Stimulated activated naive B cell treated with anti-CD40 and anti-IgM and Interleukin-4, amounts not matched to agents 10 μg/mL and 1 μg/mL and 100 μg/mL, for 72 hours (primary cell): ENCODE measurements at regions not wholly inside any gene's neighbourhood (a gene's known extent, or its start where the extent isn't known, plus 50 kb on each side); places are given as distances from the start of the nearest gene placed in this dataset.

Source experiments
- ATAC-seq, 2 donors: fragments of 150-1000 bp; cut with Tn5 transposase; replicated peaks; 2 replicates each; pipeline ENCODE4 v1.10.0; 2021; ENCODE audit warnings: moderate library complexity in 1 of 2
- DNase-seq: peaks from one replicate; pipeline ENCODE4 v3.0.0; 2021
- H3K27ac Mint-ChIP-seq: one replicate; pipeline ENCODE4 v1.8.0; 2022; ENCODE audit warnings: mild to moderate bottlenecking, mixed read lengths
- H3K27me3 Mint-ChIP-seq, 2 donors: one replicate each; pipeline ENCODE4 v1.8.0; 2022; ENCODE audit warnings: mixed read lengths in 2 of 2
- H3K36me3 Mint-ChIP-seq, 2 donors: one replicate each; pipeline ENCODE4 v1.8.0; 2022; ENCODE audit warnings: mixed read lengths in 2 of 2, mild to moderate bottlenecking in 1 of 2
- H3K4me1 Mint-ChIP-seq, 2 donors: one replicate each; pipeline ENCODE4 v1.8.0; 2022; ENCODE audit warnings: mixed read lengths in 2 of 2, mild to moderate bottlenecking in 1 of 2
- H3K4me3 Mint-ChIP-seq, 2 donors: one replicate each; pipeline ENCODE4 v1.8.0; 2022; ENCODE audit warnings: mild to moderate bottlenecking in 2 of 2, mixed read lengths in 2 of 2, moderate library complexity in 1 of 2
- H3K9me3 Mint-ChIP-seq, 2 donors: one replicate each; pipeline ENCODE4 v1.8.0; 2022; ENCODE audit warnings: mixed read lengths in 2 of 2, mild to moderate bottlenecking in 1 of 2

DNA sequence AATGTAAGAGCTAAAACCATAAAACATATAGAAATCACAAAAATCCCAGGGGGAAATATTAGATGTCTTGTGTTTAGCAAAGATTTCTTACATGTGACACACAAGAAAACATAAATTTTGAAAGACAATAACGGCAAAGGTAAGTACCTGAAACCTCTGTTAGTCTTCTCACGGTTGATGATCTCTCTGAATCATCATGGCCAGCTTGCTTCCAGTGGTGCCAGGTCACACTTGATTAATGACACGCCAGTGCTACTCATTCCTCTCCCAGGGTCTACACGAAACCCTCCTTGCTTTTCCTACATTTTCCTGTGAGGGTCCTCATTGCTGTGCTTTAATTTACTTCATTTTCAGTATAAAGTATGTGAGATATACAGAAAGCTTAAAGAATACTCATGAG is 114.4 kb upstream of the PARP11 start:
- peak overlapping the region in 1 of 2 donors; percentile 33 for H3K4me3 Mint-ChIP-seq
- peaks cover 17 to 34% of the 10 kb centered on the region in 2 donors for H3K4me1 Mint-ChIP-seq
- H3K27me3 Mint-ChIP-seq, result peaks cover 0 to 5% of the 10 kb centered on the region in 2 donors
- no peak for ATAC-seq
- no peak for DNase-seq
- H3K27ac Mint-ChIP-seq, result no peak overlapping the region
- H3K9me3 Mint-ChIP-seq, result no peaks in the 10 kb centered on the region
- H3K36me3 Mint-ChIP-seq, result peaks cover 0 to 2% of the 10 kb centered on the region in 2 donors

DNA sequence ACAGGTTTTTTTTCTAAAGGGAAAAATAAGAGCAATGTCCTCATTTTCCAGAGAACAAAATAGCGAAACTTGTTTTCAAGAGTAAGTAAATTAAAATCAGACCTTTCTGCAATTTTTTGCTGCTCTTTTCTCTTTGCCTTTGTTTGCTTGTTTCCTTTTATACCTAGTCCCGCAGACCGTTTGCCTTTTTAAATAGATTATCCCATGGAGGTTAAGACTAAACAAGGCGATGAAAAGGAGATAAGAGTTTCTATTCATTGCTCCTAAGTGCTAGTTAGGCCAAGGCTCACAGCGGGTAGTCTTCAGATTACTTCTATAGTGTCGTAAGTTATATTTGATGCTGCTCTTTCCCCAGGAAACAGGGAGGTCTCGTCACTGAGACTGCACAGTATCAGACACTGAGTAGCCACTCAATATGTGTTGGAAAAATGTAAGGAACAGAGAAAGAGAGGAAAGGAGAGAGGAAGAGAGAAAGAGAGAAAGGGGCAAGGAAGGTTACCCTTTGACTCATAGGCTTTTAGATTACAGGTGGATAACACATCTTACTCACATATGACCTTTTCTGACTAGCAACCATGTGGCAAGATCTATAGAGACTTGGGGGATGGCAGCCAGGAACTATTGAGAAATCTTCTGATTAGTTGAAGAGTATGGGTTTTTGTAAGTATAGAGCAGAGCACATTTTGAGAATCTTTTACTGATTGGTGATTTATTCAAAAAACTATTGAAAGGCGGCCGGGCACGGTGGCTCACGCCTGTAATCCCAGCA is 107.5 kb upstream of the PARP11 start:
- Mint-ChIP-seq H3K4me1 (peaks cover 18 to 28% of the 10 kb centered on the region in 2 donors), H3K36me3 (peaks cover 2 to 7% of the 10 kb centered on the region in 2 donors), H3K4me3 (no peak overlapping the region), H3K27me3 (peaks cover 0 to 8% of the 10 kb centered on the region in 2 donors), H3K27ac (no peak overlapping the region), H3K9me3 (peaks cover 0 to 2% of the 10 kb centered on the region in 2 donors)
- no peak for DNase-seq
- ATAC-seq, result peak in 1 of 2 donors; percentile 24

DNA sequence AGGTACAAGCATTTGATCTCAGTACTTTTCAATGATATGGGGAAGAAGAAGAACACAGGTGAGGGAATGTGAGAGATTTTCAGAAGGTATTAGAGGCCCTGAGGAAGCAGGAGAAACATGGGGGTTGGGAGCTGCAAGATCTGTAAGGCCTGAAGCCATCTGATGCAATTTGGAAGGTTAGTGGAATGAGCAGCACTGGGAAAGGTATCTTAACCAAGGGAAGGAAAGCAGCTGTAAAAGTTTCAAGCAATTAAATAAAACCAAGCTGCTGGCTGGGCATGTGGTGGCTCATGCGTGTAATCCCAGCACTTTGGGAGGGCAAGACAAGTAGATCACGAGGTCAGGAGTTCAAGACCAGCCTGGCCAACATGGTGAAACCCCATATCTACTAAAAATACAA is 104.4 kb upstream of the PARP11 start:
- Mint-ChIP-seq H3K36me3 (peaks cover 2 to 5% of the 10 kb centered on the region in 2 donors), H3K27me3 (peaks cover 0 to 8% of the 10 kb centered on the region in 2 donors), H3K4me1 (peaks cover 39 to 59% of the 10 kb centered on the region in 2 donors), H3K27ac (no peak overlapping the region), H3K9me3 (peaks cover 0 to 2% of the 10 kb centered on the region in 2 donors), H3K4me3 (no peak overlapping the region)
- no peak for DNase-seq
- ATAC-seq, result no peak

DNA sequence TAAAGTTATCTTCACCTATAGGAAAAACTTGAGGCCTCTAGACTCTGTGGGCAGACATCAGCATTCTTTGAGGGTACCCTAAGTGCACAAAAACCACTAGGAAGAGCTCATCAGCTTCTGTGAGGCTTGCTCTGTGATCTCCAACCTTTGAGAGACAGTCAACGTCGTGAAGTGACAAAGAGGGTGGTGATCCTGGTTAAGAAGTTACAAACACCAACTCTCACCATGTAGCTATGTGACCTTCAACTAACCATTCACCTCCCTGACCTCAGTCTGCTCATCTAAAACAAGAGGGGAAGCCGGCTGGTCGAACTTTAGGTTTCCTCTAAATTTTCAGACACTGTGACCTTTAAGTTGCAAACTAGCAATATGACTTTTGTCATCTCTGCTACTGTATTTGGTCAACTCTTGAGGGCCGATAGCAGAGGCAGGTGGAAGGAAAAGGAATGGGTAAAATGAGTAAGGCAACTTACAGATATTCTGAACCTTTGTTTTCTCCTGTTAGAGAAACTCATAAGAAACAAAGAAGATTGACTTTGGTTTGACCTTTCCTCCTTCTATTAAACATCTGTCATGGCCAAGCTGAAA is 103.2 kb upstream of the PARP11 start:
- ATAC-seq (peak; percentile 62 to 77), DNase-seq (peak; percentile 35)
- Mint-ChIP-seq H3K27ac (peak overlapping the region; percentile 56), H3K4me1 (peaks cover 43 to 65% of the 10 kb centered on the region in 2 donors), H3K27me3 (peaks cover 0 to 8% of the 10 kb centered on the region in 2 donors), H3K36me3 (no peaks in the 10 kb centered on the region), H3K9me3 (peaks cover 3 to 4% of the 10 kb centered on the region in 2 donors), H3K4me3 (no peak overlapping the region)

DNA sequence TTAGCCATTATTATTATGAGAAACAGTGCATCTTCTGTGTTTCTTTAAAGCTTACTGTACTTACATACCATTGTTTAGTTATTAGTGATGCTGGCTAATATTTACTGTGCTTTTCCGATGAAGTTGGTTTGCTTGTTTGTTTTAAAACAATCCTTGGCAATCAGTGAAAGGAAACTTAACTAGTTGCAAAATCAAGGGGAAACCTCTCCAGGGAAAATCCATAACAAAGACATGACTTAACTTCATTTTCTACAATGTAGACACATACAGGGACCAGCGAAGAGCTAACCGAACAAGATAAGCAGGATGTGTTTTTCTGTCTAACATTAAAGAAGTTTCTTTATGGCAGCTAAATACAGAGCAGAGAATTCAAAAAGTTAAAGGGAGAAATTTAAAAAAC is 102.5 kb upstream of the PARP11 start:
- no peak overlapping the region for H3K27ac Mint-ChIP-seq

DNA sequence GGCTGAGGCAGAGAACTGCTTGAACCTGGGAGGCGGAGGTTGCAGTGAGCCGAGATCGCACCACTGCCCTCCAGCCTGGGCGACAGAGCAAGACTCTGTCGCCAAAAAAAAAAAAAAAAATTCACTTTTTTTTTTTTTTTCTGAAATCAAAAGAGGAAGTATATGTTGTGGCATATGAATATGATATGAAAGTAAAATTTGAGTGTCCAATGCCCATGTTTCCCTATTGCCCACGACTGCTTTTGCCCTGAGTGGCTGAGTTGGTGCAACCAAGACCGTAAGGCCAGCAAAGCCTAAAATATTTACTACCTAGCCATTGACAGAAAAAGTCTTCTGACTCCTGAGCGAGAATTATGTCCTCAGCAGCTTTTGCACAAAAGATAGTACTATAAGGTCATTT is 101.7 kb upstream of the PARP11 start:
- peak overlapping the region in 1 of 2 donors; percentile 48 for H3K4me3 Mint-ChIP-seq
- peaks cover 3 to 4% of the 10 kb centered on the region in 2 donors for H3K9me3 Mint-ChIP-seq
- H3K36me3 Mint-ChIP-seq, result no peaks in the 10 kb centered on the region
- H3K27me3 Mint-ChIP-seq, result peaks cover 0 to 4% of the 10 kb centered on the region in 2 donors
- peaks cover 41 to 58% of the 10 kb centered on the region in 2 donors for H3K4me1 Mint-ChIP-seq
- H3K27ac Mint-ChIP-seq, result peak overlapping the region; percentile 74
- DNase-seq (peak; percentile 19), ATAC-seq (peak; percentile 59 to 64)

More for the DNA sequence above, 102.5 kb upstream of the PARP11 start:
- Mint-ChIP-seq H3K9me3 (peaks cover 3 to 4% of the 10 kb centered on the region in 2 donors), H3K36me3 (no peaks in the 10 kb centered on the region), H3K4me1 (peaks cover 42 to 60% of the 10 kb centered on the region in 2 donors), H3K4me3 (peak overlapping the region in 1 of 2 donors; percentile 37), H3K27me3 (peaks cover 0 to 6% of the 10 kb centered on the region in 2 donors)
- no peak for ATAC-seq
- no peak for DNase-seq

DNA sequence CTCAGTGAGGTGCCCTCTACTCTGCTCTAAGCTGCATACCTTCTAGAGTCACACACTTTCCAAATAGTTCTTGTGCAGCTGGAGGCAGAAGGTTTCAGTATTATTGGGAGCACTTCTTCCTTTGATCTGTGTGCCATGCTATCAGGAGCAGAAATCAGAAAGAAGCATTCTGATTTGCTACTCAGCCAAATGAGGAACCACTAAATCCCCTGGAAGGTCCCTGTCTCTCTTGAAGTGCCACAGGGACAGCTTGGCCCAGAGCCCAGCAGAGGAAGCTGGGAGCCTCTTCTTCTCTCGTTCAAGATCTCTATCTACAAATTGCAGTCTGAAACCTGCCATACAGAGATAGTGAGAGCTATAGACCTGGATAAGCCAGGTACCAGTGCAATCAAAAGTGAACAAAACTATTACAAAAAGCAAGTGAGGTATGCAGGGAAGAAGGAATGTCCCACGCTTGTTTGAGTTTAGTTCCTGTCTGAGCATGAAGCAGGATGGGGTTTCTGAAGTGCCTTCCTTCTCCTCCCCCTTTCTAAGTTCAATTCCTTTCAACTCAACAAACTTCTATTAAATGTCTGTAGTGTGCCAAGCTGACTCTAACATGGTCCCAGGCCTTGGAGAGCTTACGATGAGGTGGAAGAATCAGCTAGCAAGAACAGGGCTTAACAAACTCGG is 100.9 kb upstream of the PARP11 start:
- peak overlapping the region; percentile 48 to 54 for H3K4me3 Mint-ChIP-seq
- no peaks in the 10 kb centered on the region for H3K36me3 Mint-ChIP-seq
- H3K4me1 Mint-ChIP-seq, result peaks cover 41 to 58% of the 10 kb centered on the region in 2 donors
- peaks cover 3 to 4% of the 10 kb centered on the region in 2 donors for H3K9me3 Mint-ChIP-seq
- ATAC-seq (peak; percentile 28 to 52), DNase-seq (peak; percentile 28)
- peak overlapping the region; percentile 74 for H3K27ac Mint-ChIP-seq
- H3K27me3 Mint-ChIP-seq, result peaks cover 0 to 4% of the 10 kb centered on the region in 2 donors

DNA sequence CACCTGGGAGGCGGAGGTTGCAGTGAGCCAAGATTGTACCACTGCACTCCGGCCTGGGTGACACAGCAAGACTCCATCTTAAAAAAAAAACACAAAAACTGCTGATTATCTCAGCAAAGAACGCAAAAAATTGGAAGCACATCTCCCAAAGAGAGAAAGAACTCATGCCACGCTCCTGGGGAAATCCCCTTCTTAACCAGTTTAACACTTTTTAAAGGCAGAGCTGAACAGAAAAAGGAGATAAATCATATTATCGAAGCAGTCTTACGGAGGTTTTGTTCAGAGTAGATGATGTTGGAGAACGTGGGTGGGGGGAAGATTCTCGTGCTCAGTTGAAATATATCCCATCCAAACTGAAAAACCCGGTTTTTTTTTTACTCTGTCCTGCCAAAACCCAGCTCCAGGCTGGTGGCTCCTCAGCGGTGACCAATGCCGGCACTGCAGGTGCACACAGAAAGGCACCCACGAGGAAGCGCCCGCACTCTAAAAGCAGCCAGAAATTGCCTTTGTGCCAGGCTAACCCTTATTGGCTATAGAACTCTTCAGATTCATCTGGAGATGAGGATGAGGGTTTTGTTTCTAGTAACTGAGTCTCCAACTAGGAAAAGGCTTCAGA is 100.2 kb upstream of the PARP11 start:
- Mint-ChIP-seq H3K4me1 (peaks cover 38 to 58% of the 10 kb centered on the region in 2 donors), H3K4me3 (peak overlapping the region; percentile 5 to 34), H3K36me3 (no peaks in the 10 kb centered on the region), H3K9me3 (peaks cover 3 to 4% of the 10 kb centered on the region in 2 donors), H3K27ac (peak overlapping the region; percentile 53), H3K27me3 (peaks cover 0 to 4% of the 10 kb centered on the region in 2 donors)
- DNase-seq (no peak), ATAC-seq (no peak)

DNA sequence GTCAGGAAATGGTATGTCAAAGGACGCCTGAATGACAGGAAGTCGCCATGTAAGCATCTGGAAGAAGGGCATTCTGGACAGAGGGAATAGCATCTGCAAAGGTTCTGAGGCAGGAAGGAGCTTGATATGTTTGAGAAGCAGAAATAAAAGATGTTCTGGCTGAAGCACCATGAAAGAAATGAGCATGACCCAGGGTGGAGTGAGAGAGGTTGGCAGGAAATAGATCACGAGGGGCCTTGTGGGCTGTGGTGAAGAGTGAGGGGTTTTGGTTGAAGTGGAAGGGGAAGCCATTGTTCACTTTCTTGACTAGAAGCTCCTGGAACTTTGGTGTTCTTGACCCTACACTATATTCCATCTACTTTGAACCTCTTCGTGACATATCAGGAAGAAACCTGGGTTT is 99.4 kb upstream of the PARP11 start:
- Mint-ChIP-seq H3K4me1 (peaks cover 38 to 55% of the 10 kb centered on the region in 2 donors), H3K36me3 (no peaks in the 10 kb centered on the region), H3K27me3 (peaks cover 0 to 3% of the 10 kb centered on the region in 2 donors), H3K27ac (no peak overlapping the region), H3K9me3 (peaks cover 3 to 4% of the 10 kb centered on the region in 2 donors), H3K4me3 (no peak overlapping the region)
- no peak for DNase-seq
- ATAC-seq, result no peak

DNA sequence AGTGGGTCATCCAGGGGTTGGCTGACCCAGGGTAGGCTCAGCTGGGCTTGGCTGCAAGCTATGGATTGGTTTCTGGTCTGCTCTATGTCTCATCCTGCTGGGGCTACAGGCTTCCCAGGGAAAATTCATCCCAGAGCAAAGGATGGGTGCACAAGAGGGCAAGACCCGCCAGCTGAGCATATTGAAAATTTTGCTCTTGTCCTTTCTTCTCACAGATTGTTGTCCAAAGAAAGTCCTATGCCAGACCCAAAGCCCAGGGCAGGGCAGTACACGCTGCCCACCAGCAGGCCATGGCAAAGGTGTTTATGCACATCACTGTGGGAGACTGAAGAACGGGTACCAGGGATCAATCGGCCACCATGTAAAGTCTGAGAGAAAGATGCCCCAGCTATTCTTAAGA is 95.3 kb upstream of the PARP11 start:
- Mint-ChIP-seq H3K9me3 (peaks cover 3 to 4% of the 10 kb centered on the region in 2 donors), H3K27me3 (peaks cover 0 to 6% of the 10 kb centered on the region in 2 donors), H3K36me3 (no peaks in the 10 kb centered on the region), H3K27ac (peak overlapping the region; percentile 63), H3K4me1 (peaks cover 12 to 15% of the 10 kb centered on the region in 2 donors), H3K4me3 (no peak overlapping the region)
- DNase-seq (no peak), ATAC-seq (no peak)

DNA sequence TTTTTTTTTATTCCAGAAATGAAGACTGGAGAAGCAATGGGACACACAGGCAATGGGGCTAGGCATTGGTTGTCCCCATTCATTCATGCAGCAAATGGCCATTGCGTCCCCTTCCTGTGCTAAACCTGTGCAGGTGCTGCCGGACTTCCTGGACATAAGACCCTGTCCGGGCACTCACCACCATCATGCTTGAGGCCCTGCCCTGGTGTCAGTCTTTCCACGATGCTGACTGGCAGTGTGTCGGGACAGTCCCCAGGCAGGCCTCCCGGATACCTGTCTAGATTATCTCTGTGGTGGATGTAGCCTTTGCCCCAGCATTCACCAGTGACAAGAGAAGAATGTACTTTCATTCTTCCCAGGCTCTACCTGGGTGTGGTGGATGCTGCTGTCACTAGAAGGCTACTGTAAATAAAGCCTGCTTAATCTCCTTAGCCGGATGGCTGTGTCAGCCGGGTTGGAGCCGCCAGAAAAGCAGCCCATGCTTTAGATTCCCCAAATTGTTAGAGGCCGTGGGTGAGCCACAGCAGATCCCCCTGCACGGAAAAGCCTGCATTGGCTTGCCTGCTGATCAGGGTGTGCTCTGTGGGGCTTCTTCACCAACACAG is 94.5 kb upstream of the PARP11 start:
- DNase-seq (no peak), ATAC-seq (no peak)
- Mint-ChIP-seq H3K27me3 (peaks cover 0 to 6% of the 10 kb centered on the region in 2 donors), H3K4me1 (peaks cover 13 to 14% of the 10 kb centered on the region in 2 donors), H3K9me3 (peaks cover 3 to 4% of the 10 kb centered on the region in 2 donors), H3K4me3 (no peak overlapping the region), H3K36me3 (no peaks in the 10 kb centered on the region), H3K27ac (no peak overlapping the region)

DNA sequence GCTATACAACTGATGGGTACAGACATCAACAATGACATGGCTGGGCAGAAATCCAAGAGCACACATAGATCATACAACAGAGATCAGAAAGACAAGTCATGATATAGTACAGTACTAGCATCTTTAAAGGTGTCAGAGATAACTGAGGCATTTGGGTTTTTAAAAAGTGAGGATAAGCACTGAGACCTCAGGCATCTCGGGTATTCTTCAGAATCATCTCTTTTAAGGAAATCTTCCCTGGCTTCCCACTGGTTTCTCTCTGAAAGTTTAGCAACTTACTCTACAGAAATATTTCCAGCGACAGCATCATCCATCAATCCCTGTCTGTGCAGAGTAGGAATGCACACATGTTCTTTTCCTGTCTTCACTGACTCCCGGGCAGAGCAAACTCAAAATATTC is 93.2 kb upstream of the PARP11 start:
- Mint-ChIP-seq H3K36me3 (no peaks in the 10 kb centered on the region), H3K4me1 (peaks cover 12 to 16% of the 10 kb centered on the region in 2 donors), H3K9me3 (no peaks in the 10 kb centered on the region), H3K4me3 (no peak overlapping the region), H3K27me3 (peaks cover 0 to 11% of the 10 kb centered on the region in 2 donors), H3K27ac (no peak overlapping the region)
- DNase-seq (no peak), ATAC-seq (no peak)

DNA sequence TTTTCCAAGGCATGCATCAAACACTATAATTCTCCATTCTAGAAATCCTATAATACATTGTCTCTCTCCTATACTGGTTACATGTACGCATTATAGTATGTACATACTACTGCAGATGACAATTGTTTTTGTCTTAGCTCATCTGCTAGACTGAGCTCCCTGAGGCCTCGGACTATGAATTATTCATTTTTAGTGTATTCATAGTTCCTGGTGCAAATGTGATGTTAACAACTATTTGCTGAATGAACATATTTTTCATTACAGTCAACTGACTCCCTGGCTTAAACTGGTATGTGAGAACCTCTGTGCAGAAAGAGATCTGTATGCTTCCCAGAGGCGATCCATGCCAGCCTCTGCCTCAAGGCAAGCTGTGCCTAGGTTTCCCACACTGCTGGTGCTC is 91.8 kb upstream of the PARP11 start:
- ATAC-seq (no peak), DNase-seq (no peak)
- no peak overlapping the region for H3K4me3 Mint-ChIP-seq
- H3K27ac Mint-ChIP-seq, result no peak overlapping the region
- H3K27me3 Mint-ChIP-seq, result peaks cover 0 to 11% of the 10 kb centered on the region in 2 donors
- peaks cover 12 to 16% of the 10 kb centered on the region in 2 donors for H3K4me1 Mint-ChIP-seq
- H3K9me3 Mint-ChIP-seq, result no peaks in the 10 kb centered on the region
- H3K36me3 Mint-ChIP-seq, result no peaks in the 10 kb centered on the region
